ENCODE measurements at regions not wholly inside any gene's neighbourhood (a gene's known extent, or its start where the extent isn't known, plus 50 kb on each side); places are given as distances from the start of the nearest gene placed in this dataset.

DNA sequence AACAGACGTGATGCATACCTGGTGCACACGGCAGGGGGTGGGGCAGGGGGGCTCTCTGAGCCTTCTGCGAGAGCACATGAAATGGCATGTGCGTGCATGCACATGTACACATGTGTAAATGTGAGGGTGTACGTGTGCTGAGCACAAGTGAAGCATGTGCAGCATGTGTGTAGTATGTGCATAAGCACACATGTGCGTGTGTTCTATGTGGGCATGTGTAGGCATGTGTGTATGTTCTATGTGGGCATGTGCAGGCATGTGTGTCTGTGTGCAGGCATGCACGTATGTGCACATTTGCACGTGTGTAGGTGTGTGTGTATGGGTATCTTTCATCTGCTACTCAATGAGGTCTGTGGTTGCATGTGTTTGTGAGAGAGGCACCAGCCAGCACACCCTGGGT, 371.2 kb downstream of the CTTN start:
- Histone ChIP-seq H3K9me2 (ENCODE audit: insufficient read depth) (no peaks in the 10 kb centered on the region), H3K4me1 (ENCODE audit: insufficient read depth) (no peaks in the 10 kb centered on the region), H3F3A (replicated peaks; ENCODE audit: low read depth) (no peaks in the 10 kb centered on the region), H3K27ac (ENCODE audit: low read depth) (no peak overlapping the region), H3K4me3 (no peak overlapping the region), H3K27me3 (ENCODE audit: insufficient read depth) (no peaks in the 10 kb centered on the region), H4K20me1 (replicated peaks; ENCODE audit: insufficient read depth) (no peaks in the 10 kb centered on the region; the same call in 1 of the 2 replicates), H3K79me2 (replicated peaks; ENCODE audit: insufficient read depth) (no peaks in the 10 kb centered on the region), H3K36me3 (ENCODE audit: insufficient read depth) (no peaks in the 10 kb centered on the region), H2AFZ (no peak overlapping the region), H3K4me2 (no peak overlapping the region)
- H3K4me3 Mint-ChIP-seq, result no peak overlapping the region
- ATAC-seq, result no peak
- peaks cover 10% of the 10 kb centered on the region; the same call in 2 of the 3 replicates for H3K4me1 Mint-ChIP-seq
- no peak for DNase-seq (ENCODE audit: low spot score)
- peaks cover 14% of the 10 kb centered on the region for H3K27me3 Mint-ChIP-seq (ENCODE audit: insufficient read depth, low read depth, poor library complexity)
- peaks cover 11% of the 10 kb centered on the region; the same call in 2 of the 3 replicates for H3K9me3 Mint-ChIP-seq
- no peak overlapping the region for H3K27ac Mint-ChIP-seq
- TF ChIP-seq, protein P1, sequence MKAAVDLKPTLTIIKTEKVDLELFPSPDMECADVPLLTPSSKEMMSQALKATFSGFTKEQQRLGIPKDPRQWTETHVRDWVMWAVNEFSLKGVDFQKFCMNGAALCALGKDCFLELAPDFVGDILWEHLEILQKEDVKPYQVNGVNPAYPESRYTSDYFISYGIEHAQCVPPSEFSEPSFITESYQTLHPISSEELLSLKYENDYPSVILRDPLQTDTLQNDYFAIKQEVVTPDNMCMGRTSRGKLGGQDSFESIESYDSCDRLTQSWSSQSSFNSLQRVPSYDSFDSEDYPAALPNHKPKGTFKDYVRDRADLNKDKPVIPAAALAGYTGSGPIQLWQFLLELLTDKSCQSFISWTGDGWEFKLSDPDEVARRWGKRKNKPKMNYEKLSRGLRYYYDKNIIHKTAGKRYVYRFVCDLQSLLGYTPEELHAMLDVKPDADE (IDR thresholded peaks at IDR 0.05), result no peak
- TF ChIP-seq, protein P2, sequence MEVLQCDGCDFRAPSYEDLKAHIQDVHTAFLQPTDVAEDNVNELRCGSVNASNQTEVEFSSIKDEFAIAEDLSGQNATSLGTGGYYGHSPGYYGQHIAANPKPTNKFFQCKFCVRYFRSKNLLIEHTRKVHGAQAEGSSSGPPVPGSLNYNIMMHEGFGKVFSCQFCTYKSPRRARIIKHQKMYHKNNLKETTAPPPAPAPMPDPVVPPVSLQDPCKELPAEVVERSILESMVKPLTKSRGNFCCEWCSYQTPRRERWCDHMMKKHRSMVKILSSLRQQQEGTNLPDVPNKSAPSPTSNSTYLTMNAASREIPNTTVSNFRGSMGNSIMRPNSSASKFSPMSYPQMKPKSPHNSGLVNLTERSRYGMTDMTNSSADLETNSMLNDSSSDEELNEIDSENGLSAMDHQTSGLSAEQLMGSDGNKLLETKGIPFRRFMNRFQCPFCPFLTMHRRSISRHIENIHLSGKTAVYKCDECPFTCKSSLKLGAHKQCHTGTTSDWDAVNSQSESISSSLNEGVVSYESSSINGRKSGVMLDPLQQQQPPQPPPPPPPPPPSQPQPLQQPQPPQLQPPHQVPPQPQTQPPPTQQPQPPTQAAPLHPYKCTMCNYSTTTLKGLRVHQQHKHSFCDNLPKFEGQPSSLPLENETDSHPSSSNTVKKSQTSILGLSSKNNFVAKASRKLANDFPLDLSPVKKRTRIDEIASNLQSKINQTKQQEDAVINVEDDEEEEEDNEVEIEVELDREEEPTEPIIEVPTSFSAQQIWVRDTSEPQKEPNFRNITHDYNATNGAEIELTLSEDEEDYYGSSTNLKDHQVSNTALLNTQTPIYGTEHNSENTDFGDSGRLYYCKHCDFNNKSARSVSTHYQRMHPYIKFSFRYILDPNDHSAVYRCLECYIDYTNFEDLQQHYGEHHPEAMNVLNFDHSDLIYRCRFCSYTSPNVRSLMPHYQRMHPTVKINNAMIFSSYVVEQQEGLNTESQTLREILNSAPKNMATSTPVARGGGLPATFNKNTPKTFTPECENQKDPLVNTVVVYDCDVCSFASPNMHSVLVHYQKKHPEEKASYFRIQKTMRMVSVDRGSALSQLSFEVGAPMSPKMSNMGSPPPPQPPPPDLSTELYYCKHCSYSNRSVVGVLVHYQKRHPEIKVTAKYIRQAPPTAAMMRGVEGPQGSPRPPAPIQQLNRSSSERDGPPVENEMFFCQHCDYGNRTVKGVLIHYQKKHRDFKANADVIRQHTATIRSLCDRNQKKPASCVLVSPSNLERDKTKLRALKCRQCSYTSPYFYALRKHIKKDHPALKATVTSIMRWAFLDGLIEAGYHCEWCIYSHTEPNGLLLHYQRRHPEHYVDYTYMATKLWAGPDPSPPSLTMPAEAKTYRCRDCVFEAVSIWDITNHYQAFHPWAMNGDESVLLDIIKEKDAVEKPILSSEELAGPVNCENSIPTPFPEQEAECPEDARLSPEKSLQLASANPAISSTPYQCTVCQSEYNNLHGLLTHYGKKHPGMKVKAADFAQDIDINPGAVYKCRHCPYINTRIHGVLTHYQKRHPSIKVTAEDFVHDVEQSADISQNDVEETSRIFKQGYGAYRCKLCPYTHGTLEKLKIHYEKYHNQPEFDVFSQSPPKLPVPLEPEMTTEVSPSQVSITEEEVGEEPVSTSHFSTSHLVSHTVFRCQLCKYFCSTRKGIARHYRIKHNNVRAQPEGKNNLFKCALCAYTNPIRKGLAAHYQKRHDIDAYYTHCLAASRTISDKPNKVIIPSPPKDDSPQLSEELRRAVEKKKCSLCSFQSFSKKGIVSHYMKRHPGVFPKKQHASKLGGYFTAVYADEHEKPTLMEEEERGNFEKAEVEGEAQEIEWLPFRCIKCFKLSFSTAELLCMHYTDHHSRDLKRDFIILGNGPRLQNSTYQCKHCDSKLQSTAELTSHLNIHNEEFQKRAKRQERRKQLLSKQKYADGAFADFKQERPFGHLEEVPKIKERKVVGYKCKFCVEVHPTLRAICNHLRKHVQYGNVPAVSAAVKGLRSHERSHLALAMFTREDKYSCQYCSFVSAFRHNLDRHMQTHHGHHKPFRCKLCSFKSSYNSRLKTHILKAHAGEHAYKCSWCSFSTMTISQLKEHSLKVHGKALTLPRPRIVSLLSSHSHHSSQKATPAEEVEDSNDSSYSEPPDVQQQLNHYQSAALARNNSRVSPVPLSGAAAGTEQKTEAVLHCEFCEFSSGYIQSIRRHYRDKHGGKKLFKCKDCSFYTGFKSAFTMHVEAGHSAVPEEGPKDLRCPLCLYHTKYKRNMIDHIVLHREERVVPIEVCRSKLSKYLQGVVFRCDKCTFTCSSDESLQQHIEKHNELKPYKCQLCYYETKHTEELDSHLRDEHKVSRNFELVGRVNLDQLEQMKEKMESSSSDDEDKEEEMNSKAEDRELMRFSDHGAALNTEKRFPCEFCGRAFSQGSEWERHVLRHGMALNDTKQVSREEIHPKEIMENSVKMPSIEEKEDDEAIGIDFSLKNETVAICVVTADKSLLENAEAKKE (CRISPR knock-in tag; IDR thresholded peaks at IDR 0.05), result no peak
- no peak for TF ChIP-seq NANOG (IDR thresholded peaks at IDR 0.05; ENCODE audit: borderline replicate concordance)
- H3K36me3 Mint-ChIP-seq (ENCODE audit: low read depth), result peaks cover 34% of the 10 kb centered on the region

Measured in GM23338 (cell line).